ENCODE measurements at regions not wholly inside any gene's neighbourhood (a gene's known extent, or its start where the extent isn't known, plus 50 kb on each side); places are given as distances from the start of the nearest gene placed in this dataset.

GRCh38 chr4:74653331-74654229, 140.7 kb downstream of the BTC start:
- no peak for DNase-seq

- no peak for DNase-seq
Observed at GRCh38 chr4:74654230-74654681, 140.1 kb downstream of the BTC start.

- DNase-seq, result no peak
Observed at GRCh38 chr4:74656596-74656995, 137.7 kb downstream of the BTC start.

GRCh38 chr4:74658116-74658515, 136.2 kb downstream of the BTC start:
- DNase-seq, result no peak

- no peak for DNase-seq
Observed at GRCh38 chr4:74659576-74660411, 134.5 kb downstream of the BTC start.

- DNase-seq, result no peak
Observed at GRCh38 chr4:74660866-74661265, 133.5 kb downstream of the BTC start.

- DNase-seq, result no peak
Observed at GRCh38 chr4:74661427-74662201, 132.7 kb downstream of the BTC start.

- no peak for DNase-seq
Observed at GRCh38 chr4:74663631-74664030, 130.7 kb downstream of the BTC start.

GRCh38 chr4:74665346-74665745, 129.0 kb downstream of the BTC start:
- DNase-seq, result no peak

GRCh38 chr4:74665876-74666275, 128.4 kb downstream of the BTC start:
- DNase-seq, result no peak

GRCh38 chr4:74667438-74667837, 126.9 kb downstream of the BTC start:
- no peak for DNase-seq

GRCh38 chr4:74667944-74668343, 126.4 kb downstream of the BTC start:
- DNase-seq, result no peak

- DNase-seq, result no peak
Observed at GRCh38 chr4:74669702-74670101, 124.6 kb downstream of the BTC start.

GRCh38 chr4:74670583-74670982, 123.7 kb downstream of the BTC start:
- DNase-seq, result no peak

GRCh38 chr4:74671080-74671698, 123.1 kb downstream of the BTC start:
- DNase-seq, result no peak

- DNase-seq, result no peak
Observed at GRCh38 chr4:74674750-74675149, 119.6 kb downstream of the BTC start.

- DNase-seq, result peak; percentile 14
Observed at GRCh38 chr4:74675673-74676279, 118.5 kb downstream of the BTC start.

GRCh38 chr4:74682567-74683359, 111.6 kb downstream of the BTC start:
- DNase-seq, result no peak

- no peak for DNase-seq
Observed at GRCh38 chr4:74692972-74693371, 101.4 kb downstream of the BTC start.
